ENCODE measurements at regions not wholly inside any gene's neighbourhood (a gene's known extent, or its start where the extent isn't known, plus 50 kb on each side); places are given as distances from the start of the nearest gene placed in this dataset.
A peak's percentile ranks its signal among the peaks of the same experiment; 100 is the strongest.
"Not testable (repeated sequence)": the region's sequence is repeated elsewhere in the genome, so short reads cannot be mapped to it uniquely, and the experiment has no call there.

- DNase-seq = no peak
- in situ Hi-C loops (cut with HindIII; ENCODE audit: low pct_ligation_motif_present, low pct_unique_long_range_greater_than_20kb, low sequenced_read_pairs) = no loop called here
These were observed 99.8 kb upstream of the MLN start for GRCh38 chr6:33903579-33903978.

- in situ Hi-C loops (cut with HindIII; ENCODE audit: low pct_ligation_motif_present, low pct_unique_long_range_greater_than_20kb, low sequenced_read_pairs) = no loop called here
- DNase-seq = no peak
These were observed 98.7 kb upstream of the MLN start for GRCh38 chr6:33902457-33902853.

GRCh38 chr6:33901822-33902456 lies 98.1 kb upstream of the MLN start:
- in situ Hi-C loops (cut with HindIII; ENCODE audit: low pct_ligation_motif_present, low pct_unique_long_range_greater_than_20kb, low sequenced_read_pairs) = no loop called here
- DNase-seq = no peak

GRCh38 chr6:33898771-33899170 lies 95.0 kb upstream of the MLN start:
- in situ Hi-C loops (cut with HindIII; ENCODE audit: low pct_ligation_motif_present, low pct_unique_long_range_greater_than_20kb, low sequenced_read_pairs) = no loop called here

GRCh38 chr6:33897189-33897780 lies 93.5 kb upstream of the MLN start:
- DNase-seq = no peak

More at GRCh38 chr6:33898771-33899170, 95.0 kb upstream of the MLN start:
- DNase-seq = peak; percentile 2

GRCh38 chr6:33896391-33897188 lies 92.8 kb upstream of the MLN start:
- in situ Hi-C loops (cut with HindIII; ENCODE audit: low pct_ligation_motif_present, low pct_unique_long_range_greater_than_20kb, low sequenced_read_pairs) = no loop called here
- no peak for DNase-seq

More at GRCh38 chr6:33897189-33897780, 93.5 kb upstream of the MLN start:
- in situ Hi-C loops (cut with HindIII; ENCODE audit: low pct_ligation_motif_present, low pct_unique_long_range_greater_than_20kb, low sequenced_read_pairs) = no loop called here

- in situ Hi-C loops (cut with HindIII; ENCODE audit: low pct_ligation_motif_present, low pct_unique_long_range_greater_than_20kb, low sequenced_read_pairs) = no loop called here
- DNase-seq = no peak
These were observed 92.2 kb upstream of the MLN start for GRCh38 chr6:33895988-33896387.

GRCh38 chr6:33895296-33895695 lies 91.5 kb upstream of the MLN start:
- in situ Hi-C loops (cut with HindIII; ENCODE audit: low pct_ligation_motif_present, low pct_unique_long_range_greater_than_20kb, low sequenced_read_pairs) = no loop called here
- no peak for DNase-seq

GRCh38 chr6:33894438-33894837 lies 90.6 kb upstream of the MLN start:
- no peak for DNase-seq
- in situ Hi-C loops (cut with HindIII; ENCODE audit: low pct_ligation_motif_present, low pct_unique_long_range_greater_than_20kb, low sequenced_read_pairs) = no loop called here

- no peak for DNase-seq
- in situ Hi-C loops (cut with HindIII; ENCODE audit: low pct_ligation_motif_present, low pct_unique_long_range_greater_than_20kb, low sequenced_read_pairs) = no loop called here
These were observed 89.0 kb upstream of the MLN start for GRCh38 chr6:33892581-33893346.

GRCh38 chr6:33888664-33889200 lies 84.9 kb upstream of the MLN start:
- in situ Hi-C loops (cut with HindIII; ENCODE audit: low pct_ligation_motif_present, low pct_unique_long_range_greater_than_20kb, low sequenced_read_pairs) = no loop called here
- no peak for DNase-seq

- in situ Hi-C loops (cut with HindIII; ENCODE audit: low pct_ligation_motif_present, low pct_unique_long_range_greater_than_20kb, low sequenced_read_pairs) = no loop called here
- no peak for DNase-seq
These were observed 84.4 kb upstream of the MLN start for GRCh38 chr6:33888183-33888582.

GRCh38 chr6:33886673-33887144 lies 82.9 kb upstream of the MLN start:
- no peak for DNase-seq

GRCh38 chr6:33885132-33886057 lies 81.6 kb upstream of the MLN start:
- in situ Hi-C loops (cut with HindIII; ENCODE audit: low pct_ligation_motif_present, low pct_unique_long_range_greater_than_20kb, low sequenced_read_pairs) = no loop called here
- peak; percentile 60 for DNase-seq

More at GRCh38 chr6:33886673-33887144, 82.9 kb upstream of the MLN start:
- in situ Hi-C loops (cut with HindIII; ENCODE audit: low pct_ligation_motif_present, low pct_unique_long_range_greater_than_20kb, low sequenced_read_pairs) = no loop called here

- in situ Hi-C loops (cut with HindIII; ENCODE audit: low pct_ligation_motif_present, low pct_unique_long_range_greater_than_20kb, low sequenced_read_pairs); DNase-seq: not testable (repeated sequence)
These were observed 79.8 kb upstream of the MLN start for GRCh38 chr6:33883621-33884020.

- DNase-seq = no peak
- in situ Hi-C loops (cut with HindIII; ENCODE audit: low pct_ligation_motif_present, low pct_unique_long_range_greater_than_20kb, low sequenced_read_pairs) = no loop called here
These were observed 78.4 kb upstream of the MLN start for GRCh38 chr6:33882154-33882553.

GRCh38 chr6:33880766-33881165 lies 77.0 kb upstream of the MLN start:
- in situ Hi-C loops (cut with HindIII; ENCODE audit: low pct_ligation_motif_present, low pct_unique_long_range_greater_than_20kb, low sequenced_read_pairs) = no loop called here
- DNase-seq = no peak
